GM12878 (cell line): ENCODE measurements at regions not wholly inside any gene's neighbourhood (a gene's known extent, or its start where the extent isn't known, plus 50 kb on each side); places are given as distances from the start of the nearest gene placed in this dataset.

ENCODE experiments used
- ATAC-seq: fragments of 200-7000 bp; cut with Tn5 transposase; 3 replicates; pipeline ENCODE4 v1.9.1; 2020; ENCODE audit warnings: mild to moderate bottlenecking, moderate library complexity
- BruUV-seq: library from RNA; stranded (reverse); fragments of 400-500 nt; replicated peaks from 2 replicates; lab custom pipeline; 2021; lab: Mats Ljungman, UMichigan
- CTCF ChIA-PET: fragments of 300-600 bp; sonication (Branson Sonifier 250); formaldehyde crosslinking; extraction: SDS; loops from one replicate; lab custom pipeline; 2021; ENCODE audit warnings: inconsistent platforms; lab: Yijun Ruan, JAX
- POLR2A ChIA-PET: fragments of 350-600 bp; formaldehyde crosslinking; extraction: SDS; loops from one replicate; lab custom pipeline; 2021; ENCODE audit warnings: inconsistent platforms; lab: Charles Lee
- RAD21 ChIA-PET: fragments of 300-600 bp; sonication (Branson Sonifier 250); formaldehyde crosslinking; loops from one replicate; lab custom pipeline; 2023; ENCODE audit warnings: antibody characterized with exemption; ENCODE audit not compliant: unreplicated experiment; lab: Charles Lee
- SMC1A ChIA-PET: fragments of 300-600 bp; sonication (Branson Sonifier 250); formaldehyde crosslinking; loops from one replicate; lab custom pipeline; 2023; ENCODE audit not compliant: unreplicated experiment, uncharacterized antibody; lab: Charles Lee
- DNase-seq: peaks from one replicate; pipeline ENCODE4 v3.0.0-alpha.2; 2011; ENCODE audit warnings: low read depth, low spot score
- FAIRE-seq: peaks from 3 replicates; lab custom pipeline; 2011; peaks lifted over from hg19 to GRCh38; lab: Jason Lieb, UNC
- H2AFZ ChIP-seq: 2 replicates; pipeline ENCODE4 v1.6.0; 2011; ENCODE audit warnings: low read depth, low read length, control low read depth; ENCODE audit not compliant: control insufficient read depth
- H3K27ac ChIP-seq: 2 replicates; pipeline ENCODE4 v1.5.1; 2011; ENCODE audit warnings: control low read depth; ENCODE audit not compliant: control insufficient read depth, insufficient read depth
- H3K27me3 ChIP-seq, 2 experiments: replicated peaks in 1 of 2; 2 replicates each; pipeline versions ENCODE4 v1.6.0 to v1.6.1; 2011; ENCODE audit warnings: low read length in 1 of 2; ENCODE audit not compliant: control insufficient read depth in 2 of 2, insufficient read depth in 2 of 2
- H3K36me3 ChIP-seq, 2 experiments: 2 replicates each; pipeline ENCODE4 v1.5.1; 2011; ENCODE audit warnings: low read length in 1 of 2; ENCODE audit not compliant: control insufficient read depth in 2 of 2, insufficient read depth in 2 of 2
- H3K4me1 ChIP-seq: 2 replicates; pipeline ENCODE4 v1.6.1; 2011; ENCODE audit warnings: mild to moderate bottlenecking, low read length, moderate library complexity, mixed read lengths; ENCODE audit not compliant: control insufficient read depth, insufficient read depth
- H3K4me2 ChIP-seq: 2 replicates; pipeline ENCODE4 v1.6.0; 2011; ENCODE audit warnings: control low read depth; ENCODE audit not compliant: control insufficient read depth, insufficient read depth
- H3K4me3 ChIP-seq: fragments of 200-600 bp; sonication (generic); 2 replicates; pipeline ENCODE4 v1.5.1; 2016
- H3K79me2 ChIP-seq: 2 replicates; pipeline ENCODE4 v1.6.0; 2011; ENCODE audit warnings: low read length; ENCODE audit not compliant: control insufficient read depth, insufficient read depth
- H3K9ac ChIP-seq: 2 replicates; pipeline ENCODE4 v1.8.0; 2011; ENCODE audit warnings: low read length, control low read depth, mixed read lengths; ENCODE audit not compliant: control insufficient read depth, insufficient read depth
- H3K9me3 ChIP-seq: replicated peaks from 3 replicates; pipeline ENCODE4 v1.5.1; 2011; ENCODE audit warnings: mild to moderate bottlenecking, low read length; ENCODE audit not compliant: control insufficient read depth, insufficient read depth
- H4K20me1 ChIP-seq: 2 replicates; pipeline ENCODE4 v1.6.0; 2011; ENCODE audit not compliant: control insufficient read depth, insufficient read depth
- CEBPB ChIP-seq, 2 experiments: fragments of 150-350 bp in 1 of 2; IDR thresholded peaks; 2 replicates each; pipeline ENCODE4 v1.6.1; 2012 to 2014; ENCODE audit warnings: low read depth in 2 of 2, low read length in 2 of 2, borderline replicate concordance in 1 of 2, inconsistent platforms in 1 of 2
- DPF2 ChIP-seq: fragments of 450-650 bp; IDR thresholded peaks from 2 replicates; pipeline ENCODE4 v1.6.1; 2017; ENCODE audit warnings: mild to moderate bottlenecking
- JUND ChIP-seq: IDR thresholded peaks from 2 replicates; pipeline ENCODE4 v1.6.1; 2012; ENCODE audit warnings: low read depth, mild to moderate bottlenecking, low read length, improper control_type of control experiment, moderate library complexity
- NFIC ChIP-seq: IDR thresholded peaks from 2 replicates; pipeline ENCODE4 v1.6.1; 2012; ENCODE audit warnings: low read depth, mild to moderate bottlenecking, inconsistent platforms, low read length, moderate library complexity
- NFXL1 ChIP-seq: fragments of 450-650 bp; IDR thresholded peaks from 2 replicates; pipeline ENCODE4 v1.6.1; 2017; ENCODE audit warnings: antibody characterized with exemption, mild to moderate bottlenecking, borderline replicate concordance
- PAX8 ChIP-seq: fragments of 450-650 bp; IDR thresholded peaks from 2 replicates; pipeline ENCODE4 v1.6.1; 2017; ENCODE audit warnings: mild to moderate bottlenecking, moderate library complexity
- RAD51 ChIP-seq: fragments of 450-650 bp; IDR thresholded peaks from 2 replicates; pipeline ENCODE4 v1.6.1; 2016; ENCODE audit warnings: moderate library complexity, mild to moderate bottlenecking, inconsistent platforms
- SRF ChIP-seq, 2 experiments: IDR thresholded peaks; 2 replicates each; pipeline ENCODE4 v1.6.1; 2011; ENCODE audit warnings: low read depth in 2 of 2, low read length in 2 of 2, mild to moderate bottlenecking in 1 of 2, moderate library complexity in 1 of 2
- TARDBP ChIP-seq: IDR thresholded peaks from 2 replicates; pipeline ENCODE4 v1.6.1; 2016; ENCODE audit warnings: borderline replicate concordance
- ZNF217 ChIP-seq: fragments of 450-650 bp; IDR thresholded peaks from 2 replicates; pipeline ENCODE4 v1.6.1; 2017; ENCODE audit warnings: antibody characterized with exemption, mild to moderate bottlenecking
- WGBS: methylation state at CpG from one replicate; pipeline ENCODE4 v1.1.6; 2016; ENCODE audit warnings: low lambda C conversion rate; ENCODE audit not compliant: insufficient replicate concordance, insufficient coverage; ENCODE audit errors: missing lambda C conversion rate; 5-methylcytosine and 5-hydroxymethylcytosine counted together
- in situ Hi-C: fragments of 300-500 bp; cut with MboI; formaldehyde crosslinking; loops from 9 replicates; pipeline ENCODE4 v1.14.3; 2018; ENCODE audit warnings: mixed read lengths
- intact Hi-C: fragments of 100-400 bp; cut with micrococcal nuclease; formaldehyde crosslinking; loops from one replicate; pipeline ENCODE4 v1.14.2; 2022; ENCODE audit not compliant: unreplicated experiment
- TF ChIP-seq, protein P1 (sequence below): fragments of 150-350 bp; IDR thresholded peaks from 2 replicates; pipeline ENCODE4 v1.6.1; 2016; ENCODE audit warnings: low read depth, low read length
- TF ChIP-seq, protein P2 (sequence below): fragments of 450-650 bp; conservative IDR thresholded peaks from 2 replicates; pipeline ENCODE4 v1.6.1; 2017; ENCODE audit warnings: mild to moderate bottlenecking, moderate library complexity
- TF ChIP-seq, protein P3 (sequence below): fragments of 450-650 bp; IDR thresholded peaks from 2 replicates; pipeline ENCODE4 v1.6.1; 2016; ENCODE audit warnings: mild to moderate bottlenecking, moderate library complexity, borderline replicate concordance

DNA sequence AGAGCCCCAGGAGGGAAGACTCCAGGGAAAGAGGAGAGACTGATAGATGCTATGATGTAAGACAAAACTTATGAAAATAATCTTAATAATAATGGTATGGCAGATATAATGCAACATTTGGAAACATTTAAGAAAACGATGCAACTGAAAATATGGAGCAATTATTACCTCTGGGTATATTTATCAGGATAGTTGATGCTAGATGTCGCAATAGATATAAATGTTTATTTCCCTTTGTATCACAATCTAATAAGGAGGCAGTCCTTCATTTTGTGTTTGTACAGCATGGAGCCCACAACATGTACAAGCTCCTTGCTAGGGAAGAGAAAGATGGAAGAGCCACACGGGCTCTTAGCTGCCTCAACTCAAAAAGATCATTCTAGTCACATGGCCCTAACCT lies 101.1 kb upstream of the TMEM132E start:
- WGBS, result 3% methylated on average over 3 of the region's 3 CpGs
- ChIA-PET CTCF (no interaction called here), RAD21 (no interaction called here), SMC1A (no interaction called here), POLR2A (no interaction called here)
- BruUV-seq, result no TSS peak
- Histone ChIP-seq H3K36me3 (no peaks in the 10 kb centered on the region), H3K27ac (no peak overlapping the region), H3K9ac (no peak overlapping the region), H3K27me3 (peaks cover 3 to 4% of the 10 kb centered on the region in 2 experiments; a peak in 2 of 4 replicates), H3K4me2 (no peak overlapping the region), H4K20me1 (no peaks in the 10 kb centered on the region), H2AFZ (no peak overlapping the region), H3K4me3 (no peak overlapping the region), H3K9me3 (no peaks in the 10 kb centered on the region), H3K79me2 (no peaks in the 10 kb centered on the region), H3K4me1 (no peaks in the 10 kb centered on the region)
- TF ChIP-seq ZNF217 (no peak), CEBPB (IDR thresholded peaks at IDR 0.05; ENCODE audit: borderline replicate concordance in 1 of 2, low read depth in 2 of 2, low read length in 2 of 2) (no peak), PAX8 (no peak), SRF (IDR thresholded peaks at IDR 0.05; ENCODE audit: low read depth in 2 of 2, low read length in 2 of 2) (no peak), JUND (no peak), TARDBP (no peak), DPF2 (no peak), NFIC (no peak), RAD51 (no peak), NFXL1 (no peak)
- TF ChIP-seq, protein P1, sequence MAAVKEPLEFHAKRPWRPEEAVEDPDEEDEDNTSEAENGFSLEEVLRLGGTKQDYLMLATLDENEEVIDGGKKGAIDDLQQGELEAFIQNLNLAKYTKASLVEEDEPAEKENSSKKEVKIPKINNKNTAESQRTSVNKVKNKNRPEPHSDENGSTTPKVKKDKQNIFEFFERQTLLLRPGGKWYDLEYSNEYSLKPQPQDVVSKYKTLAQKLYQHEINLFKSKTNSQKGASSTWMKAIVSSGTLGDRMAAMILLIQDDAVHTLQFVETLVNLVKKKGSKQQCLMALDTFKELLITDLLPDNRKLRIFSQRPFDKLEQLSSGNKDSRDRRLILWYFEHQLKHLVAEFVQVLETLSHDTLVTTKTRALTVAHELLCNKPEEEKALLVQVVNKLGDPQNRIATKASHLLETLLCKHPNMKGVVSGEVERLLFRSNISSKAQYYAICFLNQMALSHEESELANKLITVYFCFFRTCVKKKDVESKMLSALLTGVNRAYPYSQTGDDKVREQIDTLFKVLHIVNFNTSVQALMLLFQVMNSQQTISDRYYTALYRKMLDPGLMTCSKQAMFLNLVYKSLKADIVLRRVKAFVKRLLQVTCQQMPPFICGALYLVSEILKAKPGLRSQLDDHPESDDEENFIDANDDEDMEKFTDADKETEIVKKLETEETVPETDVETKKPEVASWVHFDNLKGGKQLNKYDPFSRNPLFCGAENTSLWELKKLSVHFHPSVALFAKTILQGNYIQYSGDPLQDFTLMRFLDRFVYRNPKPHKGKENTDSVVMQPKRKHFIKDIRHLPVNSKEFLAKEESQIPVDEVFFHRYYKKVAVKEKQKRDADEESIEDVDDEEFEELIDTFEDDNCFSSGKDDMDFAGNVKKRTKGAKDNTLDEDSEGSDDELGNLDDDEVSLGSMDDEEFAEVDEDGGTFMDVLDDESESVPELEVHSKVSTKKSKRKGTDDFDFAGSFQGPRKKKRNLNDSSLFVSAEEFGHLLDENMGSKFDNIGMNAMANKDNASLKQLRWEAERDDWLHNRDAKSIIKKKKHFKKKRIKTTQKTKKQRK, result no peak
- TF ChIP-seq, protein P2, sequence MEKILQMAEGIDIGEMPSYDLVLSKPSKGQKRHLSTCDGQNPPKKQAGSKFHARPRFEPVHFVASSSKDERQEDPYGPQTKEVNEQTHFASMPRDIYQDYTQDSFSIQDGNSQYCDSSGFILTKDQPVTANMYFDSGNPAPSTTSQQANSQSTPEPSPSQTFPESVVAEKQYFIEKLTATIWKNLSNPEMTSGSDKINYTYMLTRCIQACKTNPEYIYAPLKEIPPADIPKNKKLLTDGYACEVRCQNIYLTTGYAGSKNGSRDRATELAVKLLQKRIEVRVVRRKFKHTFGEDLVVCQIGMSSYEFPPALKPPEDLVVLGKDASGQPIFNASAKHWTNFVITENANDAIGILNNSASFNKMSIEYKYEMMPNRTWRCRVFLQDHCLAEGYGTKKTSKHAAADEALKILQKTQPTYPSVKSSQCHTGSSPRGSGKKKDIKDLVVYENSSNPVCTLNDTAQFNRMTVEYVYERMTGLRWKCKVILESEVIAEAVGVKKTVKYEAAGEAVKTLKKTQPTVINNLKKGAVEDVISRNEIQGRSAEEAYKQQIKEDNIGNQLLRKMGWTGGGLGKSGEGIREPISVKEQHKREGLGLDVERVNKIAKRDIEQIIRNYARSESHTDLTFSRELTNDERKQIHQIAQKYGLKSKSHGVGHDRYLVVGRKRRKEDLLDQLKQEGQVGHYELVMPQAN, result no peak
- TF ChIP-seq, protein P3, sequence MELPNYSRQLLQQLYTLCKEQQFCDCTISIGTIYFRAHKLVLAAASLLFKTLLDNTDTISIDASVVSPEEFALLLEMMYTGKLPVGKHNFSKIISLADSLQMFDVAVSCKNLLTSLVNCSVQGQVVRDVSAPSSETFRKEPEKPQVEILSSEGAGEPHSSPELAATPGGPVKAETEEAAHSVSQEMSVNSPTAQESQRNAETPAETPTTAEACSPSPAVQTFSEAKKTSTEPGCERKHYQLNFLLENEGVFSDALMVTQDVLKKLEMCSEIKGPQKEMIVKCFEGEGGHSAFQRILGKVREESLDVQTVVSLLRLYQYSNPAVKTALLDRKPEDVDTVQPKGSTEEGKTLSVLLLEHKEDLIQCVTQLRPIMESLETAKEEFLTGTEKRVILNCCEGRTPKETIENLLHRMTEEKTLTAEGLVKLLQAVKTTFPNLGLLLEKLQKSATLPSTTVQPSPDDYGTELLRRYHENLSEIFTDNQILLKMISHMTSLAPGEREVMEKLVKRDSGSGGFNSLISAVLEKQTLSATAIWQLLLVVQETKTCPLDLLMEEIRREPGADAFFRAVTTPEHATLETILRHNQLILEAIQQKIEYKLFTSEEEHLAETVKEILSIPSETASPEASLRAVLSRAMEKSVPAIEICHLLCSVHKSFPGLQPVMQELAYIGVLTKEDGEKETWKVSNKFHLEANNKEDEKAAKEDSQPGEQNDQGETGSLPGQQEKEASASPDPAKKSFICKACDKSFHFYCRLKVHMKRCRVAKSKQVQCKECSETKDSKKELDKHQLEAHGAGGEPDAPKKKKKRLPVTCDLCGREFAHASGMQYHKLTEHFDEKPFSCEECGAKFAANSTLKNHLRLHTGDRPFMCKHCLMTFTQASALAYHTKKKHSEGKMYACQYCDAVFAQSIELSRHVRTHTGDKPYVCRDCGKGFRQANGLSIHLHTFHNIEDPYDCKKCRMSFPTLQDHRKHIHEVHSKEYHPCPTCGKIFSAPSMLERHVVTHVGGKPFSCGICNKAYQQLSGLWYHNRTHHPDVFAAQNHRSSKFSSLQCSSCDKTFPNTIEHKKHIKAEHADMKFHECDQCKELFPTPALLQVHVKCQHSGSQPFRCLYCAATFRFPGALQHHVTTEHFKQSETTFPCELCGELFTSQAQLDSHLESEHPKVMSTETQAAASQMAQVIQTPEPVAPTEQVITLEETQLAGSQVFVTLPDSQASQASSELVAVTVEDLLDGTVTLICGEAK, result no peak
- intact Hi-C loops, result loop anchor here (10.0 kb wide), 1 partner anchor 63 kb away; no protein-coding TSS in a partner anchor
- in situ Hi-C loops, result no loop called here
- DNase-seq (no peak), FAIRE-seq (no peak), ATAC-seq (no peak)
